Cardiac septum (tissue), 1 donor: ENCODE measurements at regions not wholly inside any gene's neighbourhood (a gene's known extent, or its start where the extent isn't known, plus 50 kb on each side); places are given as distances from the start of the nearest gene placed in this dataset.

Source experiments
- DNase-seq: peaks from one replicate; pipeline ENCODE4 v3.0.0-alpha.2; 2020; ENCODE audit warnings: low spot score
- intact Hi-C: fragments of 100-400 bp; cut with DNase I; formaldehyde crosslinking; loops from one replicate; pipeline ENCODE4 v1.14.0; 2022
- donor health status: DM: no; HTN: no; CAD: no.

DNA sequence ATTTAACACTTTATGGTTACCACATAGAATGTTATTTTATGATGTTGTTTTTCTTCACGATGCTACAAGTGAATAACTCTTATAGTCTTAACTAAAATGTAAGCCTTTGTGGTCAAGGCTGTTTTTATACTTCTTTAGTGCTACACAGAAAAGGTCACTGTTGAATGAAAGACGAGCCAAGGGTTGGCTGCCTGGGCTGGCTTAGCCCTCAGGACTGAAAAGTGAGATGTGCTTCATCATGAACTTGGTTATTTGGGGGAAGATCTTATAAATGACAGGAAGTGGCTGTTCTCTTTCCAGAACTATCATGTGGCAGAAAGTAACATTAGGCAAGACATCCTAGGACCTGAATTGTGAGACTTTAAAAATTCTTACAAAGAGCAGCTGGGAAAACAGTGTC is 404.0 kb downstream of the BTBD3 start:
- intact Hi-C loops, result no loop called here
- no peak for DNase-seq

DNA sequence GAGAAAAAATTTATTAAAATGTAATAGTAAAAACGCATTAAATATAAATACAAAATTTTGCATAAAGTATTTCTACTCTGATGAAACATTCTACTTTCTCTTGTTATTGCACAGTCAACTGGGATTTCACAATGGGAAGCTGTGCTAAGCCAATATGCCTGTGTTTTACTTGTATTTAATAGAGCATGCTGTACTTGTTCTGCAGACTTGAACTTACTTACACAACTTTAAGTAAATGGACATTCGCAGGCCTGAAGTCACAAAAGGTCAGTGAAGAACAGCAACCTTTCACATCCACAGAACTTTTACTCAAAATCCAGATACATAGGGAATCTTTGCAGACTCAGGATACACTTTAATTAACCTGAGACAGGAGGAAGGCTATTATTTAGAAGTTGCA is 409.5 kb downstream of the BTBD3 start:
- intact Hi-C loops, result no loop called here
- DNase-seq, result no peak

DNA sequence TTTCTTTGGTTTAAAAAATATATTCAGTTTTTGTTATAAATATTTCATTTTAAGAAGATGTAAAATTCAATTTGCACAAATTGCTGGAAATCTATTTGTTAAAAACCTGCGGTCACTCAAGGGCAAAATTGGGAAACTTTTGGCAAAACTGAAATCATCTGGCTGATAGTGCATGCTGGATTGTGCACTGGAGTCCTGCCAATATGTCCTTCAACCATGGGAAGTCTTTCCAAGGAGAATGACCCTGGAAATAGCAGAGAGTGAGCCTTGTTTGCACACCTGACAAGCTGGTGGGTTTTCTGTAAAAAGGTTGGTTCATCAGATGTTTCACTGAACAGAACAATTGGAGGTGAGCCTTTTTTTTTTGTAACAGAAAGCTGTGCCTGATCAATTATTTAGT is 413.5 kb downstream of the BTBD3 start:
- intact Hi-C loops, result no loop called here

DNA sequence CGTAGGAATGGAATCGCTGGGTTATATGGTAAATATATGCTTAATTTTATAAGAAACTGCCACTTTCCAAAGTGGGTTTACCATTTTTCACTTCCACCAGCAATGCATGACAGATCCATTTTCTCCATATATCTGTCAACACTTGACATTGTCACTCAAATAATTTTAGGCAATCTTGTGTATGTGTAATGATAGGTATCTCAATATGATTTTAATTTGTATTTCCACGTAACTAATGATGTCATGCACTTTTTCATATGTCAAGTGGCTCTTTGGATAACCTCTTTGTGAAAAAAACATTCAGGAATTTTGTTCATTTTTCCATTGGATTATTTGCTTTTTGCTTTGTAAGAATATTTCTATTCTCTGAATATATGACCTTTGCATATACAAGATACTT is 419.9 kb downstream of the BTBD3 start:
- intact Hi-C loops, result no loop called here
- DNase-seq, result no peak

More for the DNA sequence above, 413.5 kb downstream of the BTBD3 start:
- no peak for DNase-seq

DNA sequence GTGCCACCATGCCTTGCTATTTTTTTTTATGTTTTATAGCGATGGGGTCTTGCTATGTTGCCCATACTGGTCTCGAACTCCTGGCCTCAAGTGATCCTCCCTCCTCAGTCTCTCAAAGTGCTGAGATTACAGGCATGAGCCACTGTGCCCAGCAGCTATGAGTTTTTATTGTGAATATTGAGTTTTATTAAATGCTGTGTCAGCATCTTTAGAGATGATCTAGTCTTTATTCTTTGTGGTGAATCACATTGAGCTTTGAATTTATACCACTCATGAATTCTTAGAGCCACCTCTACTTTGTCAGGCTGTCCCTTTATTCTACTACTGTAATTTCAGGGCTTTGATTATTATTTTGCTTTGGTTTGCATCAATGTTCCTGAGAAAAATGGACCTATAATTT is 428.3 kb downstream of the BTBD3 start:
- no peak for DNase-seq
- intact Hi-C loops, result no loop called here

DNA sequence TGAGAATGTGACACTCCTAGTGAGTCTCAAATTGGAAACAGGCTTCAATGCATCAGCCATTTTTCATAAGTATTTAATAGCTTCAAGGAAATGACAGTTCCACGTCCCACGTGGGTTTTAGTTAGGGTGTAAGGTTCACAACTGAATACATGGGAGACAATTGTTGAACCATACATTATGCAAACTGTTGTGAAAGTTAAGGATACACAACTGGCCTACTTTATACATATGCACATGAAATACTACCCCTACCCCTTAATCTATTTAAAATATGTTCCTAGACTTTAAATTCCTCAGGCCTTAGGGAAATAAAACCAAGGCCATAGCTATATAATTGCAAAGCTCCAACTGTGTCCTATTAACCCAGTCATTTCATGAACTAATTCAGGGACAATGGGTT is 436.1 kb downstream of the BTBD3 start:
- intact Hi-C loops, result no loop called here
- no peak for DNase-seq

DNA sequence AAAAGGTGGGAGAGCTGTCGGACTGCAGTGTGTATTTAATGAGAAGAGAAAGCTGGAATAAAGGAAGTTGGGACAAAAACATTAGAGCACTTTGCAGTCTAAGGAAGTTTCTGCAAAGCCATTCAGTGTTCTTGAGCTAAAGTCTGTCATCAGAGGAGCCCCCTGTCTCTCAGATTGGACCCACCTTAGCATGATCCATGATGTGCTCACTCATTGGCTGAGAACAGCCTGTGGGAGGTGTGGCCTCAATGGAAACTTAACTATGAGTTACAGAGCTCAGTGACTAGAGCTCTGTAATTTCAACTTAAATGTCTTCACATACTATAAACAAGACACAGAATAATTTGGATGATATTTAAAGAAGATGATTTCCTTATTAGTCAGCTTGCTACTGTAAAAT is 437.0 kb downstream of the BTBD3 start:
- intact Hi-C loops, result no loop called here
- DNase-seq, result no peak

DNA sequence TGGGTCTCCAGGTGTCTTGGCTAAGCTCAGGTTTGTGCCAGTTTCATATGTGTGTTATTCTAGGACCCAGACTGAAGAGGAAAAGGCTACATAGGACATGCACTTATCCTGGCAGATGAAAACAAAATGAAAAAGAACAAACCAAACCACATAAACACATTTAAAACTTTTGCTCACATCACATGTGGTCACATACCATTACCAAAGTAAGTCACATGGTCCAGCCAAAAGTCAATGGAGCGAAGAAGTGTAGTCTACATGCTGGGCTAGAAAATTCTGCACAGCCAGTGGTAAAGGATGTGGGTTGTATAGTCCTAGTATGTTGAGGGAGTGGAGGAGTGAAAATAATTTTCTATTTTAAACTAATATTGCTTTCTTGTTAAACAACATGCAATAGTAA is 437.5 kb downstream of the BTBD3 start:
- intact Hi-C loops, result no loop called here
- no peak for DNase-seq

DNA sequence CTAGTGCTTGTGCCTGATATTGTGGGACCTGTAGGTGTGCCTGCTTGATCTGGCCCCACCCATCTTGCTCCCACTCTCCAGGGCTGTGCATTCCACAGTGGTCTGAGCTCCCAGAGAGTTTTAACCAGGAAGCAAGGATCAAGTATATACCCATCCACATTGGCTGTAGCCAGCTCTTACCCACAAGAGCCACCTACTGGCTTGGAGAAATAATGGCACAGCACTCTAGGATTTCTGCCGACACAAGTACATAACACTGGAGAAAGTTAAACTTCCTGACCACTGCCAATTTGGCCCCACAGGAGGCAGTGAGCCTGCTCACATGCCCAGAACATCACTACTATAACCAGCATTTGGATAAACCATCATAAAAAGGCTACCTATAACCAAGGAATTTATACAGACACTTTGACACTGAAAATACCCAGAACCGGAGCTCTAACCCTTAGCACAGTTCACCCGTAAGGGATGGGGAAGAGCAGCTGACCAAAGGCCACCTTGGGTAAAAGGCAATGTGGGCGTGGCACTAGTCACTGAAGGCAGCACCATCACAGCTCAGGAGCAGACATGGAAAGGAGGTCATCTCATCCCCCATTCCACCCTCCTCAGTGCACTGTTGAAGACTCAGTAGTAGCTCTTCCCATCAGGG is 440.4 kb downstream of the BTBD3 start:
- intact Hi-C loops, result no loop called here
- no peak for DNase-seq

DNA sequence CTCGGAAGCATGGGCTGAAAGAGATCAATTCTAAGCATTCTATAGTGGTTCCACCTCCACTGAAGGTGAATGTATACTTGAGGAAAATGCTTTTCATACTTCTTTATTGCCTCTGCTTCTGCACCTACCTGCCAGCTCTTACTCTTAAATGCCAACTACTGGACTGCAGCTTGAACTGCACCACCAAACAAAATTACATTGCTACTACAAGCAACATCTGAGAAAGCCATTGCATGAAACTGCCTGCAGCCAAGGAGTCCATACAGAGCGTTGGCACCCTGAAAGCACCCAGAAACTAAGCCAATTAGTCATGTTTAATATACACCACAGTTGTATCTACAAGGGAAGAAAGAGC is 440.9 kb downstream of the BTBD3 start:
- DNase-seq, result no peak
- intact Hi-C loops, result no loop called here

DNA sequence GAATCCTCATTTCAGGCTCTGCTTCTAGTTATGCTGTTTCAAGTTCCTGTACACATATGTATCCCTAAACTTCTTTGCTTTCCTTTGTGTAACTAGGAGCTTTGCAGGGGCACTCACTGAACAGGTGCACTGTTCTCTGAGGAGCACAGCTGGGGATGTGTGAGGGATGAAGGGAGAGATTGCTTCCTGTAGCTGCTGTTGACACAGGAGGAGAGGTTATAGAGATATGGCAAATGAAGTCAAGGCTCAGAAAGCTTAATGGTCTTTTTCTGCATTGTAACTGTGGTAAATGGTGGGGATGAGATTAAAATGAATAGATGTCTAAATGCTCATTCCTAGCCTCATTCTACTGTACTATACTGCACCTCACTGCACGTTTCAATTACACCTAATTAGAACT is 454.3 kb downstream of the BTBD3 start:
- intact Hi-C loops, result no loop called here
- no peak for DNase-seq

DNA sequence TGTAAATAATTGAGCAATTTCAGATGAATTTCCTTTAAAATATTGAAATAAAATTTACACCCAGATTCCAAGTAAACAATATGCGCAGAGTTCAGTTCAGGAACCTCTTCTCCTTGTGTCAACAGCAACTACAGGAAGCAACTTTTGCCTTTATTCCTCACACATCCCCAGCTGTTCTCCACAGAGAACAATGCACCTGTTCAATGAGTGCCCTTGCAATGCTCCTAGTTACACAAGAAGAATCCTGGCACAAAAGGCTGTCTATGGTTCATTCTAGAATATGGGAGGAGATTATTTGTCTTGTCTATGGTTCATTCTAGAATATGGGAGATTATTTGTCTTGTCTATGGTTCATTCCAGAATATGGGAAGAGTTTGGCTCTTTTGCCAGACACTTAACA is 454.9 kb downstream of the BTBD3 start:
- DNase-seq, result no peak
- intact Hi-C loops, result no loop called here

DNA sequence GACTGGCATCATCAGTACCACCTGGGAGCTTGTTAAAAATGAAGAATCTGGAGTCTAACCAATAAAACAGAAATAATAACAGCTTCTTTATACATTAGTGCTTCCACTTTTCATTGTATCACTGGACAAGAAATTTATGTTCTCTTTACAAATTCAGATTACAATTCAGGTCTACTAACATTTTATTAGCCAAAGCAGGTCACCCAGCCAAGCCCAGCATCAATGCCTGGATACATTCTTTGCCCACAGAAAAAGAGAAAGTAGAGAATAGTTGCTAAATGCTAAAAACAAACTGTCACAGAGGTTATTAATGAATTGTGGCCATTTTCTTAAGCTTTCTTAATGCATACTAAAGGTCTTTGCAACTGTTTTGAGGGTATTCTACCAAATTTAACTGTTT is 458.3 kb downstream of the BTBD3 start:
- no peak for DNase-seq
- intact Hi-C loops, result no loop called here

DNA sequence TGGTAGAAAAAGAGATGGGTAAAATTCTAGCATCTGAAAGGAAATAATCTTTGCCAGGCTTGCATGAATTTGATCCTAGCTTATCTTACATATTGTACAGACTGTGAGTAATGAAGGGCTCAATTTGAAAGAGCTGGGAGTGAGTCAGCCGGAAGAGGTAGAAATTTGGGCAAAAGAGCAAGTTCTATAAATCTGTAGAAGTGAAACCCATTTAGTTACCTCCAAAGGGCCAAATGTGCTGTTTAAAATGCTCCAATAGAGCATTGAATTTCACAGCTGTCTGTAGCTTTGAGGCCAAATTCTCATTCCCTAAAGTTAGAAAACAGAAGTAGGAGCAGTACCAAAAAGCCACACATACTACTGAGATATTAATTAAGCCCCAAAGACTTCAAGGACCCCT is 466.1 kb downstream of the BTBD3 start:
- intact Hi-C loops, result no loop called here
- no peak for DNase-seq

DNA sequence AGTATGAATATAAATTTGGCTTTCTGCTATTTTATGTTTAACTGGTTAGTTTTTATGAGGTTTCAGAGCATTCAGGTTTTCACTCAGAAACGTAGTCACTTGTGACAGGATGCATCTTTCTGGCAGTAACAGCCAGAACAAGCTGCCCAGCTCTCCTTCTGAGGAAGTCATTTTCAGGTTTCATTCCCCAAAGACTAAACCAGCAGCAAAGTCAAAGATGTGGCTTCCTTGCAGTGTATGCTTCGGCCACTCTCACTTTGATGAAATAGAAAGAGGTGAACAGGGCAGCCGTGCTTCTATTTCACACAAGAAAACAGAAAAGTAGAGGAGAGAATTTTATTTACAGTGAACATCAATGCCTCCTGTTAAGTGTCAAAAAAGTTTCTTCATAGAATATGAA is 469.1 kb downstream of the BTBD3 start:
- intact Hi-C loops, result no loop called here
- DNase-seq, result no peak

DNA sequence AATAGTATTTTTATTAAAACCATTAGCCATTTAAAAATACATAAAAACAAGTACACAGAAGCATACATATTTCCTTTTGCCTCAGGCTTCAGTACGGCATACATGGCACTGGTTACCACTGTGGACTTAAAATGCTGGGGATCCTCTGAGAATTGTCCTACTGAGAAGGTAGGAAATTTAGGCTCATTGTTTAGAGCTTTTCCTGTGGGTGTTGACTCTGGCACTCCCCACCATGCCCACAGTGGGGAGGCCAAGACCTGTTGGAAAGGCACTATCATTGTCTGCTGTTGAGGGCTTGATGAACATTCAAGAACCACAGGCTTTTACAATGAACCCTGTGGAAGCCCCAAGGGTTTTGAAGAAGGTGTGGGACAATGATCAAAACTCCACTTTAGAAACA is 473.4 kb downstream of the BTBD3 start:
- no peak for DNase-seq
- intact Hi-C loops, result no loop called here

DNA sequence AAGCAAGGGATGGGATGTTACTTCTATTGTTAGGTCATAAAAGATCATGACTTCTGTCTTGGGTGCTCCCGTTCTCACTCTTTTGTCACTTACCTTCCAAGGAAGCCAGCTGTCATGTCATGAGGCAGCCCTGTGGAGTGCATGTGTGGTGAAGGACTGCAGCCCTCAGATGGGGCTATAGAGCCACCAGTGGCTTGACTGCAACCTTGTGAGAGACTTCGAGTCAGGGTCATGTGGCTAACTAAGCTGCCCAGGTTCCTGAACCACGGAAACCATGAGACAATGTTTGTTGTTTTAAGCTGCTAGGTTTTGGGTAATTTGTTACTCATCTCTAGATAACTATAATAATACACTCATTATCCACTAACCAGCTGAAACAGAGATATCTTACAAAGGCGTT is 477.1 kb downstream of the BTBD3 start:
- intact Hi-C loops, result no loop called here
- DNase-seq, result no peak

DNA sequence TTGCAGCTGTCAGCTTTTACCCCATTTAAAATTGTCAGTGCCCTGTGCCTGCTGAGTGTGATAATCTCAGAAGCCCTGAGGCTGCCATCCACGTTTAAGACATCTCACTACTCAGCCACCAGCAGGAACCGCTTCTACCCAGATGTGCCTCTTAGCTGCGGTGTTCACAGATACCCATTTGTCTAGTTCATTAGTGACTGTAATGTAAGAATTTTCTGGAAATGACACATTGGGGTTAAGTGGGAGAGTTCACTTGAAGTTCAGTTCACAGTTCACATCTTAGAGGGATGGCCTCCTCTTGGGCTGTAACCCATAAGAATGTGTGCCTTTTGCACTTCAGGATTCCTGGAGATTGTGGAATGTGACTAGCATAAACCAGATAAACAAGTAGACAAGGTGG is 477.7 kb downstream of the BTBD3 start:
- DNase-seq, result no peak
- intact Hi-C loops, result no loop called here

DNA sequence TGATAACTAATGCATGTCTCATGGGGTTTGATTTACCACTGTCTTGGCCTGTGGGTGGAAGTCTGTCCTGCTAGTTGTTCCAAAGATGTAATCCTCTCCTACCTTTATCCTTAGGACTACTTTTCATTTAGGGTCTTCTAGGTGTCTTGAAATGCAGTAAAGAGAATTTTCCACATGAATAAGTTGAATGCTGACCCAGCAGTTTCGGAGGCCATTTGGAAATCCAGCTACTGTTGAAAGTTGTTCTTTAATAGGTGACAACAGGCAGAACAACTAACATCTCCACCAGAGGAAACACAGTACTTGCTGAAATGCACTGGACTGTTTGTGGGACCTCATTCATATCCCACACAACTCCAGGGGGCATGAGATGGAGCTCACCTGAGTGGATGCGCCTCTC is 478.1 kb downstream of the BTBD3 start:
- no peak for DNase-seq
- intact Hi-C loops, result no loop called here

DNA sequence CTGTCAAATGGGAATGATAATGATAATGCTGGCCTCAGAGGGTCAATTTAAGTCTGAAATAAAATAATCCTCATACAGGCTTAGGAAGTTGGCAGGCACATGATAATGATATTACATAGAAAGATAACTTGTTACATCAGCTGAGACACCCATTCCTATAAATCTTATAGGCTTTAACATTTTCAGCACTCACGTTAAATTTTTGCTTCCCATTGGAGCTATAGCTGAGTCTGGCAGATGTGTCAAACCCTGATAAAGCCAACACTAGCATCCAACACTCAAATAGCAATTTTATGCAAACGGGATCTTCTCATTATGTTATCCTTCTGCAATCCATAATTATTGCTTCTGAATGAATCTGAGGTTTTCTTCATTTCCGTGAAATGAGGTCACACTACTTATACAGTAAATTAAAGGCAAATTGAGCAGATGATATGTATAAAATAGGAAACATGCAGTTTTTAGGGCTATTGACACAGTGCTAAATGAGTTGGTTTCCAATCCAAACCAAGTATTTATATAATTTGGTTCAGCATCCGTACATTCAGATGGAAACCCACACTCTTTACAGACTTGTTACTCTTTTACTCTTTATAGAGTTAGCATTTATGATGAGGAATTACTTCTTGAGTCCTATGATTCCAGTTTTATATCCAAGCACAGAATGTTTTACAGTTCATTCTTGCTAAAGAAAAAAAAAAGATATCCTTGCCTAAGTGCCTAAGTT is 481.6 kb downstream of the BTBD3 start:
- no peak for DNase-seq
- intact Hi-C loops, result no loop called here

DNA sequence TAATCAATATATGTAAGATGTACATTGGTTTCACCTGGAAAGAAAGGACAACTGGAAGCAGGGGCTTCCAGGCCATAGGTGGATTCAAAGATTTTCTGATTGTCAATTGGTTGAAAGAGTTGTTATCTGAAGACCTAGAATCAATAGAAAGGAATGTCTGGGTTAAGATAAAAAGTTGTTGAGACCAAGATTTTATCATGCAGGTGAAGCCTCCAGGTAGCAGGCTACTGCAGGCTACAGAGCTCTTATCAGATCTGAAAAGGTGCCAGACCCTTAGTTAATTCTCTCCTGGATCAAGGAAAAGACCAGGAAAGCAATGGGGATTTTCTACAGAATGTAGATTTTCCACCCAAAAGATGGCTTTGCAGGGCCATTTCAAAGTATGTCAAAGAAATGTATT is 487.2 kb downstream of the BTBD3 start:
- intact Hi-C loops, result no loop called here

DNA sequence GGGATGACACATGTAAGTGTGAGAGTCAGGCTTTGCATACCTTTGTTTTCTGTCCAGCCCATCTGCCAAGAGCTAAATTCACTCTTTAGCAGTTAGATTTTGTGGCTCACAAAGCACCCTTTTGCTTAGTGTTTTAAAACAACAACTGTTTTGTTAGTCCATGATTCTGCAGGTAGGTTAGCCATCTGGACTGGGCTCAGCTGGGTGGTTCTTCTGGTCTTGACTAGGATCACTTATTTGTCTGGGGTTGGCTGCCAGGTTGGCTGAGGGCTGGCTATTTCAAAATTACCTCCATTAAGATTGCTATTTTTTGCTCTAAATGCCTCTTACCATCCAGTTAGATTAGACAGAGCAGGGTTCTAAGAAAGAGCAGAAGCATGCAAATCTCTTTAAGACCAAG is 489.3 kb downstream of the BTBD3 start:
- DNase-seq, result no peak
- intact Hi-C loops, result no loop called here

More for the DNA sequence above, 487.2 kb downstream of the BTBD3 start:
- DNase-seq, result no peak
